ENCODE measurements at regions not wholly inside any gene's neighbourhood (a gene's known extent, or its start where the extent isn't known, plus 50 kb on each side); places are given as distances from the start of the nearest gene placed in this dataset.
"Not testable (repeated sequence)": the region's sequence is repeated elsewhere in the genome, so short reads cannot be mapped to it uniquely, and the experiment has no call there.

DNA sequence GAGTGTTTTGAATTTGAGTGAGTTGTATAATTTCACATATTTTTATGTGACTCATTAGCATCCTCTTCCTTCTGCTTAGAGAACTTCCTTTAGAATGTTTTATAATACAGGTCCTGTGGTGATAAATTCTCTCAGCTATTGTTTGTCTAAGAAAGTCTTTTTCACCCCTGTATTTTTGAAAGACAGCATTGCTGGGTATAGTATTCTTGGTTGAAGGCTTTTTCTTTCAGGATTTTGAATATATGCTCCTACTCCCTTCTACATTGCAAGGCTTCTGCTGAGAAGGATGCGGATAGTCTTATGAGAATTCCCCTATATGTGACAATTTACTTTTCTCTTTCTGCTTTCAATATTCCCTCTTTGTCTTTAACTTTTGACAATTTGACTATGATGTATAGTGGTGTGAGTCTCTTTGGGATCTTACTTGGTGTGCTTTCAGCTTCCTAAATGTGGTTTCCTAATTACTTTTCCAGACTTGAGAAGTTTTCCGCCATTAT, 118.9 kb upstream of the HMGA2 start:
- peaks cover 23% of the 10 kb centered on the region for H3K9me3 Mint-ChIP-seq
- no peak for DNase-seq
- no peaks in the 10 kb centered on the region for H3K36me3 Mint-ChIP-seq (ENCODE audit: low read depth)
- no peaks in the 10 kb centered on the region for H3K4me1 Mint-ChIP-seq (ENCODE audit: low read depth)
- H3K27ac Mint-ChIP-seq: no peak overlapping the region
- no peak overlapping the region for H3K4me3 Mint-ChIP-seq
- H3K27me3 Mint-ChIP-seq: peaks cover 16% of the 10 kb centered on the region

DNA sequence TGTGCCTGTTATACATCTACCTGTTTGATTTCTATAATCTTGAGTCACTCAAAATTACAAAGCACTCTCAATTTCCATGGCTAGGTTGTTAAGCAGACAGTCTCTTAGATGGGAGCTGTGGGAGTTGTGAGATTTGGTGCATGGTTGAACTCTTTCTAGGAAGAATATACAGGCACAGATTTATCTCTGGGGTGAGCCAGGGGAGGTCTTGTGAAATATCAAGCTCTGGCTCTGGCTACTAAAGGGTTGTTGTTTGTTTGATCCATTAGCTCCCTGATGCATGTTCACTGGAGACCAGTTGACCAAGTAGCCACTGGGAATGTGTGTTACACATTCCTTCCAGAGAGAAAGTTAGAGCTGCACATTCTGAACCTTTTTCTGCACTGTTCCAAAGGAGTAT, 117.2 kb upstream of the HMGA2 start:
- peaks cover 18% of the 10 kb centered on the region for H3K27me3 Mint-ChIP-seq
- peaks cover 23% of the 10 kb centered on the region for H3K9me3 Mint-ChIP-seq
- DNase-seq: no peak
- H3K4me1 Mint-ChIP-seq (ENCODE audit: low read depth): no peaks in the 10 kb centered on the region
- H3K36me3 Mint-ChIP-seq (ENCODE audit: low read depth): no peaks in the 10 kb centered on the region
- no peak overlapping the region for H3K27ac Mint-ChIP-seq
- no peak overlapping the region for H3K4me3 Mint-ChIP-seq

DNA sequence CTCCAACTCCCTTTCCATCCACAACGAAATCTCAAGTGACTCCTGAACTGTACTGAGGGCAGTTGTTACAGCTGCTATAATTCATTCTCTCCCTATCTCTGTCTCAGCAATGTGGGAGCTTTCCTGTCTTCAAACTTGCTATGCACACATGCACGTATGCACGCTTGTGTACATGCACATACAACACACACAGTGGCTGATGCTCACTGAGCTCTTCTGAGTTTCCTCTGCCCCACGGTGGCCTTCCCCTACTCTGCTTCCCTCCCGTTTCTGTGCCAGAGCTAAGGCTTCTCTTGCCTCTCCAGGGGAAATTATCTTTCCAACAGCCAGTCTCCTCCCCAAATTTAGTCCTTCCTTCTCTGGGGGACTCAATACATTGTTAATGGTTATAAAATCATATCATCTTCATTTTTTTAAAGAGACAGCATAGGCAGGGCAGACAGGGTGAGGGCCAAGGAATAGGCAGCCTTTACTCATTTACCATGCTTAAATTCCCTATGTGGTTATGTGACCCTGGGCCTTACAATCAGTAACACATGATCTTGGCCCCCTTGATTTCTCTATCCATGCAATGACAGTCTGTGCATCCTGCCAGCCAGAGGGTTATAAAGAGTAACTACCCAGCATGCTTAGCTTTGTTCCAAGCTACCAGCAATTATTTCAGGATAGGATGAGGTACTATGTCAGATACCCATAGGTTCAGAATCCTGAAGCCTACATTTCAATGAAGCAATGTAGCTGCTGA, 111.9 kb upstream of the HMGA2 start:
- Mint-ChIP-seq H3K27me3 (peaks cover 13% of the 10 kb centered on the region), H3K9me3 (peaks cover under 1% of the 10 kb centered on the region), H3K36me3 (ENCODE audit: low read depth) (no peaks in the 10 kb centered on the region), H3K4me3 (no peak overlapping the region), H3K4me1 (ENCODE audit: low read depth) (no peaks in the 10 kb centered on the region), H3K27ac (no peak overlapping the region)
- no peak for DNase-seq

DNA sequence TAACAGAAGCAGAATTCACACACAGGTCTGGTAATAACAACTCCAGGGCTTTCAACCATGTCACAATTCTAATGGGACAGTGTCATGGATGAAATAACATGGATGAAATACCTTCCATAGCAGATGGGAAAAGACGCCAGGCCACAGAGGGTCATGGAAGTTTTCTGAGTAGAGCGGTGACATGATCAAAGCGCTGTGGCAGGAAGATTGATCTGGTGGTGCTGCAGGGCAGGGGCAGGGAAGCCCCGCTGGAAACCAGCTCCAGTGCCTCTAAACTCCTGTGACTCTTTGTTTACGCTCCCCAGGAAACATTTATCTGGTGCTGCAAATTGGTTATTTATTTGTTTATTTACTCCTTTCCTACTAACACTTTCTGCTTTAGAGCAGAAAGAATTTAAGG, 108.3 kb upstream of the HMGA2 start:
- H3K4me1 Mint-ChIP-seq (ENCODE audit: low read depth): no peaks in the 10 kb centered on the region
- DNase-seq: no peak
- peaks cover 24% of the 10 kb centered on the region for H3K27me3 Mint-ChIP-seq
- H3K9me3 Mint-ChIP-seq: no peaks in the 10 kb centered on the region
- no peak overlapping the region for H3K27ac Mint-ChIP-seq
- H3K36me3 Mint-ChIP-seq (ENCODE audit: low read depth): no peaks in the 10 kb centered on the region
- no peak overlapping the region for H3K4me3 Mint-ChIP-seq

DNA sequence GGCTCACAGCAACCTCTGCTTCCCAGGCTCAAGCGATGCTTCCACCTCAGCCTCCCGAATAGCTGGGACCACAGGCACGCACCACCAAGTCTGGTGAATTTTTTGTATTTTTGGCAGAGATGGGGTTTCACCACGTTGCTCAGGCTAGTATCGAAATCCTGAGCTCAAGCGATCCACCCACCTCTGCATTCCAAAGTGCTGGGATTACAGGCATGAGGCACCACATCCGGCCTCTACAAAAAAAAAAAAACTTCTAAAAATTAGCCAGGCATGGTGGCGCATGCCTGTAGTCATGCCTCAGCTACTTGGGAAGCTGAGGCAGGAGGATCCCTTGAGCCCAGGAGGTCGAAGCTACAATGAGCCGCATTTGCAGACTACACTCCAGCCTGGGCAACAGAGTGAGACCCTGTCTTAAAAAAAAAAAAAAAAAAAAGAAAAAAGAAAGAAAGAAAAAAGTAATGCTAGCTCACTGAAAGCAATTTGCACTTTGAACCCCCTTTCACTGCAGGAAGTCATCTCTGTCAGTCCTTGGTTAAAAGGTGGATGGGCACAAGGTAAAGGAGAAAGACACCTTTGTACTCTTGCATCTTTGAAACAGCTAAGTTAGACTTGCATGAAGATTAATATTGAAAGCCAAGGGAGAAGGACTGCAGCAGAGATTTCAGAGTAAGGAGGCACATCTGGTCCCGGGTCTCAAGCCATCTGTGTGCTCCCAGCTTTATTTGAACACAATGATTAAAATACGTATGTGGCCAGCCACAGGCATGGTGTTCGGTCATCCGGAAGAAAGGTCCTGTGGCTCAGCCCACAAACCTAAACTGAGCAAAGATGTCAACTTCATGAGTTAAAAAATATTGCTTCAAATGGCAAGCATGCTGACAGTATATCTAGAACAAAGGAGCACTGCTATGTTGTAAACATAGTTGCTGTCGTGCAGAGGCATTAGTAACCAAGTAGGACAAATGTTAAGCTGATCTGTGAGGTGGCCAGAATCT, 103.8 kb upstream of the HMGA2 start:
- H3K9me3 Mint-ChIP-seq: no peaks in the 10 kb centered on the region
- no peaks in the 10 kb centered on the region for H3K36me3 Mint-ChIP-seq (ENCODE audit: low read depth)
- no peak overlapping the region for H3K27ac Mint-ChIP-seq
- no peak overlapping the region for H3K4me3 Mint-ChIP-seq
- DNase-seq: no peak
- H3K4me1 Mint-ChIP-seq (ENCODE audit: low read depth): no peaks in the 10 kb centered on the region
- H3K27me3 Mint-ChIP-seq: peaks cover 48% of the 10 kb centered on the region

DNA sequence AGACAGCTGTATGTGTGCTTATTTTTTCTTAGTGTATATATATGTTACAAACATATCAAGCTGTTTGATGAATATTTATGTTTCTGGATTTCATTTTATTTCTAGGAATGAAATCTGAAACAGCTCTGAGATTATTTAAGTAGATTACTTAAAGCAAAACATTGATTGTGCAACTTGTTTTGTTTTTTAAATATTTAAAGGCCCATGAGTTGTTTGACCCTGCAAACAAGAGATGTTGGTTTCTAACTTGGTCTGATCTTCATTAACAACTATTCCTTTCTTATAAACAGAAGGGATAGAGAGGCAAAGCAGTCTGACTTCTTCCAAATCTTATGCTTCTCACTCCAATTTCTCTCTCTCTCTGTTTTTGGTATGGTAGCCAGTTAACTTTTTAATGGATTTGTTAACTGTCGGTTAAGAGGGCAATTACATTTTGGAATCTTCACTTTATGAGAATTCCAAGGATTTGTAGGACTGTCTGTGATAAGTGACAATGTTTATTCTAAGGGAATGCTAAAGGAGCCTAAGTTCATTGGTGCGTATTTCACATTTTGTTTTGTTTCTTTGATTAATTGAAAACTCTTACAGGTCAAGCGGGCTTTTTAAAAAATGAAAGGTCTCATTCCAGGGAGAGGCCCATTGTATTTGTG, 102.6 kb upstream of the HMGA2 start:
- H3K27me3 Mint-ChIP-seq: peaks cover 54% of the 10 kb centered on the region
- H3K36me3 Mint-ChIP-seq (ENCODE audit: low read depth): no peaks in the 10 kb centered on the region
- H3K4me1 Mint-ChIP-seq (ENCODE audit: low read depth): no peaks in the 10 kb centered on the region
- H3K4me3 Mint-ChIP-seq: no peak overlapping the region
- H3K9me3 Mint-ChIP-seq: no peaks in the 10 kb centered on the region
- no peak overlapping the region for H3K27ac Mint-ChIP-seq
- DNase-seq: no peak

DNA sequence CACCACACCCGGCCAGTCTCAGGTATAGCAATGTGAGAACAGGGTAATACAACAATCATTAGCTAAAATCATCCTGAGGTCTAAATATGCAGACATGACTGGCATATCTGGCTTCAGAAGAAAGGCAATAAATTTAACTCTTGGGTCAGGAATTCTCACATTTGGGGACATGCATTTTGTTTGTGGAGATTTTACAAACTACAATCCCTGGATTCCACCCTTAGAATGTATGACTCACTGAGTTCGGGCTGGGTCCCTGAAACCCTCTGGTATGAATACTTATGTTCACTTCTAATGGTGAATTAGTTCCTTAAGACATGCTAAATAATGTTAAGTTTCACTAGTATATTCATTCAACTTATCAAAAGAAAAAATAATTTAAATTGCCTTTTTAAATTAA, 98.9 kb upstream of the HMGA2 start:
- peaks cover 7% of the 10 kb centered on the region for H3K4me1 Mint-ChIP-seq (ENCODE audit: low read depth)
- no peak overlapping the region for H3K27ac Mint-ChIP-seq
- H3K27me3 Mint-ChIP-seq: peaks cover 67% of the 10 kb centered on the region
- H3K4me3 Mint-ChIP-seq: no peak overlapping the region
- DNase-seq: no peak
- H3K36me3 Mint-ChIP-seq (ENCODE audit: low read depth): no peaks in the 10 kb centered on the region
- no peaks in the 10 kb centered on the region for H3K9me3 Mint-ChIP-seq

DNA sequence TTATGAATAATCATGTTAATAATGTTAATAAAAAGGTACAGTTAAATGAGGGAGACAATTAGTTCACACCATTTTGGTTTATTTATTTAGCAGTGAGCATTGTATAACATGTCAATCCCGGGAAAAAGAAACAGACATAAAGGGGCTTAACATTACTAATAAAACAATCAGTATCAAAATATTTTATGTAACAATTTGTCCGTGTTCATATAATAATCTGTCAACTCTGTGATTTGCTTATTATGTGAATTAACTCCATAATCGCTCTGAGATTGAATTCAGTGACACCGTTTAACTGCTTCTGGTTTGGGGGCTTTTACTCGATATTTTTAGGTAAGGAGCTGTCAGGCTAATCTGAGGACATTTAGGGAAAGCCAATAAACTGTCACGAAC, 95.8 kb upstream of the HMGA2 start:
- Mint-ChIP-seq H3K4me1 (ENCODE audit: low read depth) (peaks cover 7% of the 10 kb centered on the region), H3K9me3 (no peaks in the 10 kb centered on the region), H3K27me3 (peaks cover 70% of the 10 kb centered on the region), H3K4me3 (no peak overlapping the region), H3K36me3 (ENCODE audit: low read depth) (no peaks in the 10 kb centered on the region), H3K27ac (no peak overlapping the region)
- no peak for DNase-seq

DNA sequence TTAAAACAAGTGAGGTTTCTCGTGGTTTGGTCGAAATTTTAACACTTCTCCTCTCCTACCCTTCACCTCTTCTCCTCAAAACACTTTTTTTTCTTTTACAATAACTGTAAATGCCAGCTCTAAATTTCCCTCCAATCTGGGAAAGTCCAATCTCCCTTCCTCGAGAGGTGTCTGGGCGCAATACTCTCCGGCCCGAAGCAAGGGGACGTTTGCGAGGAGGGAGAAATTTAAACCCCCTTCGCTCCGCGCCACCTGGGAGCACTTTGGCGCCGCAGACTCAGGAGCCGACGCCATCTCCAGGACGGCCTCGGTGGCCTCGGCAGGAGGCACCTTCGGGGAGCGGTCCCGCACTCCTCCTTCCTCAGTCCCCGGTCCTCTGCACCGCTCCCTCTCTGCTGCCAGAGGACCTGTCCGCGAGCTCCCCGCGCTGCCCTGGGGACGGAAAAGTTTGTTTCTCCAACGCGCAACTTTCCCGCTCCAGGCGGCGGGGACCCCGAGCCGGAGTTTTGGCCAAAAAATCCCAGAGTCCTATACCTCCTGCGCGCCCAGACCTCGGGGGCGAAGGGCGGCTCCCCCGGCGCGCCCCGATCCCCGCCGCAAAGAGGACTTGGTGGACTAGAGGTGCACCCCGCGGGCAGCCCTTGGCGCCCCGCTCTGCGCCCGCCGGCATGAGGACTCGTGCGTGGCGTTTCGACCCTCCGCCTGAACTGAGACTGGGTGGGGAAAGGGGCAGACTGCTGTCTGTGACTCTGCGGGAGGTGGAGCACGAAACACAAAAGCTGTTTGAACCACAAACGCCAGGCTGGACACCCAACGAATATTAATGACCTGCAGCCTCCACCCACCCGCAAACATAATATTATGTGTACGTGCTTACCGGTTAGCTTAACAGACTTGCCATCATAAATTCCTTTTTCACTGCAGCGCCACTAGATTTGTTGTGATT, 95.2 kb upstream of the HMGA2 start:
- Mint-ChIP-seq H3K27me3 (peaks cover 67% of the 10 kb centered on the region), H3K36me3 (ENCODE audit: low read depth) (no peaks in the 10 kb centered on the region), H3K4me1 (ENCODE audit: low read depth) (peaks cover 7% of the 10 kb centered on the region), H3K4me3 (peak overlapping the region; percentile 41), H3K9me3 (no peaks in the 10 kb centered on the region), H3K27ac (no peak overlapping the region)
- DNase-seq: no peak

DNA sequence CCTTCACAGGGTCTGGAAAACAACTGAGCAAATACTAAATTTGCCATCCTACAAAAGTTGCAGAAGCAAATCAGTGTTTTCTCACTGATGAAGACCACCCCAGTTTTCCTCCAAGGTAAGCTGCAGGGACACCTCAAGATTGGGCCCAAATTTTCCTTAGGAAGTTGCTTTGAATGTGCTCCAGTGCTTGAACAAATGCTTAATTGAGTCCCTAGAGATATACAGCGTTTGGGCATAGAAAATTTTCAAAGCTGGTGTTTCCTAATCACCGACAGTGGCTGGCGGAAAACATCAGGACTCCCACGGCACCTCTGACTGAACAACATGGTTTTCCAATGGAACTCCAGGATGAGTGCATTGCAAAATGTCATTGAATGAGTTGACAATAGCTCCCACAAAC, 92.5 kb upstream of the HMGA2 start:
- Mint-ChIP-seq H3K4me3 (no peak overlapping the region), H3K27ac (no peak overlapping the region), H3K36me3 (ENCODE audit: low read depth) (no peaks in the 10 kb centered on the region), H3K4me1 (ENCODE audit: low read depth) (peaks cover 7% of the 10 kb centered on the region), H3K9me3 (no peaks in the 10 kb centered on the region), H3K27me3 (peaks cover 52% of the 10 kb centered on the region)
- DNase-seq: no peak

DNA sequence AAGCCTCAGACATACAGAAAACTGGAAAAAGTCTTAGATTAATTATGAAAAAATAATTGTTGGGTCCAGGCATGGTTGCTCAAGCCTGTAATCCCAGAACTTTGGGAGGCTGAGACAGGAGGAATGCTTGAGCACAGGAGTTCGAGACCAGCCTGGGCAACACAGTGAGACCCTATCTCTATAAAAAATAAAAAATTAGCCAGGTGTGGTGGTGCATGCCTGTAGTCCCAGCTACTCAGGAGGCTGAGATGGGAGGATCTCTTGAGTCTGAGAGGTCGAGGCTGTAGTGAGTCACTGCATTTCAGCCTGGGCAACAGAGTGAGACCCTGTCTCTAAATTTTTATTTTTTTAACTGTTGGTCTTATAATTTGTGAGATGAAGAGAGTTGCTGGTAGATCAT, 90.6 kb upstream of the HMGA2 start:
- H3K27ac Mint-ChIP-seq; H3K36me3 Mint-ChIP-seq (ENCODE audit: low read depth); H3K9me3 Mint-ChIP-seq; H3K4me3 Mint-ChIP-seq; H3K4me1 Mint-ChIP-seq (ENCODE audit: low read depth); DNase-seq: not testable (repeated sequence)
- H3K27me3 Mint-ChIP-seq: peaks cover 39% of the 10 kb centered on the region

DNA sequence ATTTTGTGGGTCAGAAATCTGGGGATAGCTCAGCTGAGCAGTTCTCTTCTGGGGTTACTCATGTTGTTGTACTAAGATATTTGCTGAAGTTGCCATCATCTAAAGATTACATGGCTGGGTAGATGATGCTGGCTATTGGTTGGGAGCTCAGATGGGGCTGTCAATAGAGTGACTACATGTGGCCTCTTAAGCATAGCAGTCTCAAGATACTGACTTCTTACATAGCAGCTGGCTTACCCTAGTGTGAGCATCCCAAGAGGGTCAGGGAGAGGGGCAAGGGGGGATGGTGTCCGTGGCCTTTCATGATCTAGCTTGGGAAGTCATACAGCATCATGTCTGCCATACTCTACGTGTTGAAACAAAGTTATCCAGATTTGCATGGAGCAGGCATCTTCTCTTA, 90.1 kb upstream of the HMGA2 start:
- H3K4me1 Mint-ChIP-seq (ENCODE audit: low read depth): no peaks in the 10 kb centered on the region
- no peaks in the 10 kb centered on the region for H3K36me3 Mint-ChIP-seq (ENCODE audit: low read depth)
- no peaks in the 10 kb centered on the region for H3K9me3 Mint-ChIP-seq
- no peak overlapping the region for H3K27ac Mint-ChIP-seq
- no peak overlapping the region for H3K4me3 Mint-ChIP-seq
- peaks cover 36% of the 10 kb centered on the region for H3K27me3 Mint-ChIP-seq
- no peak for DNase-seq

DNA sequence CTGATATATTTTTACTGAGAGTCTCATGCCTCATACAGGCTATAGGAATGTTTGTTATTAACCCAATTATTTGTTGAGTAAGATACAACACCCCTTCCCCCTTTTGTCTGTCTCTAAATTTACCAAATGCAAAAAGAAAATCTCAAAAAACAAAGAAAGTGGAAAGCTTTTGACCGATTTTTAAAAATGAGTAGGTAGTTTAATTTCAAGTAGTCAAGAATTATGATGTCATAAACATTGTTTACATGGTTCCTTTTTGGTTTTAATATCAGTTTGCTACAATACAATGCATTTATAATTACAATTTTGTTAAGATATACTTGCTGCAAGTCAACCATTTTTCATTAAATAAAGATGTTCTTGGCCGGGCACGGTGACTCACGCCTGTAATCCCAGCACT, 84.7 kb upstream of the HMGA2 start:
- Mint-ChIP-seq H3K9me3 (no peaks in the 10 kb centered on the region), H3K36me3 (ENCODE audit: low read depth) (no peaks in the 10 kb centered on the region), H3K27ac (no peak overlapping the region), H3K4me1 (ENCODE audit: low read depth) (peaks cover 15% of the 10 kb centered on the region), H3K27me3 (peaks cover 39% of the 10 kb centered on the region), H3K4me3 (no peak overlapping the region)
- DNase-seq: no peak

DNA sequence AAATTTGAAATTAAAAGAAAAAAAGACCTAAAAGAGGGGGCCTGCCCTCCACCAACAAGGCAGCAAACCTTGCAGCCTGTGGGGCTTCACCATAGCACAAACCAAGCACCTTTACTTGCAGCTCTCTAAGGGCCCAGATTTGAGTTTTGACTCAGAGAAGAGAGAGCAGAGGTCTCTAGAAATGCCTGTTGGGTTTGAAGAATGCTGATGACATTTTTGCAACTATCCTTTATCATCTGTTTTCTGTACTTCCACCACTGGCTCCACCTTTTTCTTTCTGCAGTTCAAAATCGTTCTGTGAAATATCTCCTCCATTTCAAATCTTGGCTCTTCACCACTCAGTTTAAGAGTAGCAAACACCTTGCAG, 83.8 kb upstream of the HMGA2 start:
- Mint-ChIP-seq H3K4me3 (peak overlapping the region; percentile 63), H3K9me3 (no peaks in the 10 kb centered on the region), H3K27me3 (peaks cover 43% of the 10 kb centered on the region), H3K27ac (no peak overlapping the region), H3K4me1 (ENCODE audit: low read depth) (peaks cover 15% of the 10 kb centered on the region), H3K36me3 (ENCODE audit: low read depth) (no peaks in the 10 kb centered on the region)
- DNase-seq: no peak
